GM21825 (cell line): ENCODE measurements at regions not wholly inside any gene's neighbourhood (a gene's known extent, or its start where the extent isn't known, plus 50 kb on each side); places are given as distances from the start of the nearest gene placed in this dataset.
"Not testable (repeated sequence)": the region's sequence is repeated elsewhere in the genome, so short reads cannot be mapped to it uniquely, and the experiment has no call there.

Experiments
- ATAC-seq: cut with Tn5 transposase; IDR thresholded peaks from one replicate; pipeline ENCODE4 v1.9.1; 2021; ENCODE audit warnings: mild to moderate bottlenecking, moderate library complexity; ENCODE audit not compliant: unreplicated experiment

DNA sequence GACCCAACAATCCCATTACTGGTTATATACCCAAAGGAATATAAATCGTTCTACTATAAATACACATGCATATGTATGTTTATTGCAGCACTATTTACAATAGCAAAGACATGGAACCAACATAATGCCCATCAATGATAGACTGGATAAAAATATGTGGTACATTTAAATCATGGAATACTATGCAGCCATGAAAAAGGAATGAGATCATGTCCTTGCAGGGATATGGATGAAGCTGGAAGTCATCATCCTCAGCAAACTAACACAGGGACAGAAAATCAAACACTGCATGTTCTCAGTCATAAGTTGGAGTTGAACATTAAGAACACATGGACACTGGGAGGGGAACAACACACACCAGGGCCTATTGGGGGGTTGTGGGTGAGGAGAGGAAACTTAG lies 741.8 kb downstream of the CDH18 start:
- ATAC-seq, result not testable (repeated sequence)

DNA sequence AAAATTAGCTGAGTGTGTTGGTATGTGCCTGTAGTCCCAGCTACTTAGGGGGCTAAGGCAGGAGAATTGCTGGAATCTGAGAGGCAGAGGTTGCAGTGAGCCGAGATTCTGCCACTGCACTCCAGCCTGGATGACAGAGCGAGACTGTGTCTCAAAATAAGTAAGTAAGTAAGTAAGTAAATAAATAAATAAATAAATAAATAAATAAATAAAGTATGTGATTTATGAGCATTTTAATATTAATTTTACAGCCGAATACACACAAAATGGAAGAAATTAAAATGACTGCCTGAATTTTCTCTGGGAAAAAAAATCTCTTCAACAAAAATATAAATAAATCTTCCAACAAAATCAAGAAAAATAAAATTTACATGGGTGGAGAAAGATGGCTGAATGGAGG lies 740.7 kb downstream of the CDH18 start:
- ATAC-seq, result no peak

DNA sequence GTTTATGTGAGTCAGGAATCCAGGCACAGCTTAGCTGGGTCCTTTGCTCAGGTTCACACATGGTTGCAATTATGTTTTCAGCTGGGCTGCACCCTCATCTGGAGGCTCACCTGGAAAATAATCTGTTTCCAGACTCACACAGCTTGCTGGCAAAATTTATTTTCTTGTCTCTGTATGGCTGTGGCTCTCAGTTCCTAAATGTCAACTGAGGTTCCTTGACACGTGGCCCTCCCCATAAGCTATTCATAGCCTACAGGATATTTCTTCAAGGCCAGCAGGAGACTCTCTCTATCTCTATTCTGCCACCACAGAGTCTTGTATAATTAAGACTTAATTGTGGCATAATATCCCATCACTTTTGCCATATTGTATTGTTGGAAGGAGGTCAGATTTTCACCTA lies 732.0 kb downstream of the CDH18 start:
- no peak for ATAC-seq

DNA sequence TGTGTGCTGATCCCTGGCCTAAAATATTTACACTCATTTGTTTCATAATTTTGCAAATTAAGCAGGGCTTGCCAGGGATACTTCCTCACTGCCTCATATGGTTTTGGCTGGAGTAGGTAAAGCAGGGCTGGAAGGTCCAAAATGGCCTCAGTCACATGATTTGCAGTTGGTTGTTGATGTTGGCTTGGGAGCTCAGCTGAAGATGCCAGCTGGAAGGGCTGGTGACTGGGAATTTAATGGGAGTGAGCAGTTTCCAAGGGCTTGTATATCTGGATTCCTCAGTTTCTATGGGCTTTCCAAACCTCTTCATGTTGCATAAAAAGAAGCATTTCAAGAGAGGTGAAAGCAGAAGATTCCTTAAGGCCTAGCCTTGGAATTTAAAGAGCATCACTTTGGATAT lies 729.3 kb downstream of the CDH18 start:
- ATAC-seq, result no peak

DNA sequence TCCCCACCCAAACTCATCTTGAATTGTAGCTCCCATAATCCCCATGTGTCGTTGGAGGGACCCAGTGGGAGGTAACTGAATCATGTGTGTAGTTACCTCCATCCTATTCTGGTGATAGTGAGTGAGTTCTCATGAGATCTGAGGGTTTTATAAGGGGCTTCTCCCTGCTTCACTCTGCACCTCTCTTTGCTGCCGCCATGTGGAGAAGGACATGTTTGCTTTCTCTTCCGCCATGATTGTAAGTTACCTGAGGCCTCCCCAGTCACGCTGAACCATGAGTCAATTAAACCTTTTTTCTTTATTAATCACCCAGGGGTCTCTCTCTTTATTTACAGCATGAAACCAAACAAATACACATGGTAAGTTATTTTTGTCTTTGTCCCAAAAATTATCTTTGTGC lies 726.1 kb downstream of the CDH18 start:
- ATAC-seq, result no peak

DNA sequence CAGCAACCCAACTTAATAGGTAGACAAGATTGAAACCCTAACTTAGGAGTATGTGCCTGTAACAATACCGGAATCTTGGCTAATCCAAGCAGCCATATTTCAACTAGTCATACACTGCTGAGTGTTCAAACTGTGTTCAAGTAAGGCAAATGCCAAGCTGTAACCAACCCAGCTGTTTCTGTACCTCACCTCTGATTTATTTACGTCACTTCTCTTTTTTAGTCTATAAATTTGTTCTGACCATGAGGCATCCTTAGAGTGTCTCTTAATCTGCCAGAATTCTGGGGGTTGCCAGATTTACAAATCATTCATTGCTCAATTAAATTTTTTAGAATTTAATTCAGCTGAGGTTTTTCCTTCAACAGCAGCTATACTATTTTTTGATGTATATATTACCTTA lies 723.2 kb downstream of the CDH18 start:
- no peak for ATAC-seq

DNA sequence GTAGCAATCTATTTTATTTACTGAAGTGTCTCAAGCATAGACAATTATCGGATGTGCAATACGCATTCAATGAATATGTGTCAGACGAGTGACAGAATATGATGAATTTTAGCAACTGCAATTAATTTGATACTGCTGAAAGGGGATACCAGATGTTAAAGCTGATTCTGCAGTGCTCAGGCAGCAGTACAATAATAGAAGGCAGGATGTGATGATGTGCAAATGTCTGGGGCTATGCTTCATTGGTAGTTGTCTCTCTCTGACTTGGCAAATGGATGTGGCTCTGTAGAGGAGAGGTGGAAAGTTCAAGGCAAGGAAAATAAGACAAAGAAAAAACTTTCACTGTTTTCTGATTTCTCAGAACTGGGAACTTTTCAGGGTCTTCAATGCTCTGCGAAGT lies 721.2 kb downstream of the CDH18 start:
- ATAC-seq, result no peak

DNA sequence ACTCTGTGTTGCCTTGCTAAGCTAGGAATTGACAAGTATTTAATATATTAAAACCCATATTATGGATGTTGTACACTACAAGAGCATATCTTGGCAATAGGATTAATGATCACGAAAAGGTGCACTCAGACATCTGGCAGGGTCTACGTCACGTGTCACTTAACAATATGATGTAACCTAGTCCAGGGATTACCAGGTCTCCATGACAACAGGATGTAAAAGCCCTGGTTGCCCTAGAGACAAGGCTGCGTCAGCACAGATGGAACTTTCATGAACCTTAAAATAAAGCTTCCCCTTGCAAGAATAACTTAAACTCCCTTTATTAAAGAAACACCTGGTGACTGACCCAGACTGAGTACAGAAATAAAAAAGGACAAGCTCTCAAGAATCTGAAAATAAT lies 717.8 kb downstream of the CDH18 start:
- ATAC-seq, result no peak

DNA sequence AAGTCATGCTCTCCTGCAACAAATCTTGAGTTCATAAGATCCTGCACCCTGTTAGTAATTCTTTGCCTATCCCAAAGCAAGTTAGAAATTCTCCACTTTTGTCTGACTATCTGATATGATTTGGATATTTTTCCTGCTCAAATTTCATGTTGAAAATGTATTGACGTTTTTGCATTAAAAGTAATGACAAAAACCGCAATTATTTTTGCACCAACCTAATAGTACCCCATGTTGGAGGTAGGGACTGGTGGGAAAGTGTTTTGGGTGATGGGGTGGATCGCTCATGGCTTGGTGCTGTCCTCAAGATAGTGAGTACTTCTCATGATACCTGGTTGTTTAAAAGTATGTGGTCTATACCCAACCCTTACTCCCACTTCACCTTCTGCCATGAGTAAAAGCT lies 713.4 kb downstream of the CDH18 start:
- ATAC-seq, result no peak

DNA sequence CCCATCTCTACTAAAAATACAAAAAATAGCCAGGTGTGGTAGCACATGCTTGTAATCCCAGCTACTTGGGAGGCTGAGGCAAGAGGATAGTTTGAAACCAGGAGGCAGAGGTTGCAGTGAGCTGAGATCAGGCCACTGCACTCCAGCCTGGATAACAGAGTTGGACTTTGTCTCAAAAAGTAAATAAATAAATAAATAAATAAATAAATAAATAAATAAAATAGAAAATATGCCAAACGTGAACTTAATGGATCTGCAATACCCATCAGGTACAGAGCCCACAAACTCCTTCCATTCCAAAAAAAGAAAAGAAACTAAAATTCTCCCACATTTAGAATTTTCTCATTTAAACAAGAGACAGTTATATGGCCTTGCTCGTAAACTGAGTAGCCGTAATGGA lies 702.7 kb downstream of the CDH18 start:
- ATAC-seq, result no peak

DNA sequence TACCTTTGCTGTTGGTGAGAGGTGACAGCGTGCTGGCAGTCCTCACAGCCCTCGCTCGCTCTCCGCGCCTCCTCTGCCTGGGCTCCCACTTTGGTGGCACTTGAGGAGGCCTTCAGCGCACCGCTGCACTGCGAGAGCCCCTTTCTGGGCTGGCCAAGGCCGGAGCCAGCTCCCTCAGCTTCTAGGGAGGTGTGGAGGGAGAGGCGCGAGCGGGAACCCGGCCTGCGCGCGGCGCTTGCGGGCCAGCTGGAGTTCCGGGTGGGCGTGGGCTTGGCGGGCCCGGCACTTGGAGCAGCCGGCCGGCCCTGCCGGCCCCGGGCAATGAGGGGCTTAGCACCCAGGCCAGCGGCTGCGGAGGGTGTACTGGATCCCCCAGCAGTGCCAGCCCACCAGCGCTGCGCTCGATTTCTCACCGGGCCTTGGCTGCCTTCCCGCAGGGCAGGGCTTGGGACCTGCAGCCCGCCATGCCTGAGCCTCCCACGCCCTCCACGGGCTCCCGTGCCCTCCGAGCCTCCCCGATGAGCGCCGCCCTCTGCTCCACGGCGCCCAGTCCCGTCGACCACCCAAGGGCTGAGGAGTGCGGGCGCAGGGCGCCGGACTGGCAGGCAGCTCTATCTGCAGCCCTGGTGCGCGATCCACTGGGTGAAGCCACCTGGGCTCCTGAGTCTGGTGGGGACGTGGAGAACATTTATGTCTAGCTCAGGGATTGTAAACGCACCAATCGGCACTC lies 700.3 kb downstream of the CDH18 start:
- ATAC-seq, result not testable (repeated sequence)

DNA sequence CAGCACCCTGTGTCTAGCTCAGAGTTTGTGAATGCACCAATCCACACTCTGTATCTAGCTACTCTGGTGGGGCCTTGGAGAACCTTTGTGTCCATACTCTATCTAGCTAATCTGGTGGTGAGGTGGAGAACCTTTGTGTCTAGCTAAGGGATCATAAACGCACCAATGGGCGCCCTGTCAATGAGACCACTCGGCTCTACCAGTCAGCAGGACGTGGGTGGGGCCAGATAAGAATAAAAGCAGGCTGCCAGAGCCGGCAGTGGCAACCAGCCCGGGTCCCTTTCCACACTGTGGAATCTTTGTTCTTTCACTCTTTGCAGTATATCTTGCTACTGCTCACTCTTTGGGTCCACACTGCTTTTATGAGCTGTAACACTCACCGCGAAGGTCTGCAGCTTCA lies 699.7 kb downstream of the CDH18 start:
- not testable (repeated sequence) for ATAC-seq

DNA sequence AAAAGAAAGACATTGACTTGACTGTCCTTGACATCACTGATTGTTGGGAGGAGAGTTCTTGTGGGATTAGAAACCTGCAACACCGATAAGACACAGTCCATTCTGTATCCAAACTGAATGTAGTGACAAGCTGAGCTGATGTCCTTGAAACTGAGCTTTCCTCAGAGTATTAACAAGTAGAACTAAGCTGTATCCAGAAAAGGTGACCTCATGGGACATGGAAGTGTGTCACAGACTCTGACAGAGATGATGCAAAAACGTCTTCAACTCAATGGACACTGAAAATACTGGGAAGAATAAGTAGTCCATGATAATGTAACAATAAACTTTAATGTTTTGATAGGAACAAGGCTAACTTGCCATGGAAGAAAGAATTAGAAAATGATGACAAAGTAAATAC lies 690.1 kb downstream of the CDH18 start:
- no peak for ATAC-seq

DNA sequence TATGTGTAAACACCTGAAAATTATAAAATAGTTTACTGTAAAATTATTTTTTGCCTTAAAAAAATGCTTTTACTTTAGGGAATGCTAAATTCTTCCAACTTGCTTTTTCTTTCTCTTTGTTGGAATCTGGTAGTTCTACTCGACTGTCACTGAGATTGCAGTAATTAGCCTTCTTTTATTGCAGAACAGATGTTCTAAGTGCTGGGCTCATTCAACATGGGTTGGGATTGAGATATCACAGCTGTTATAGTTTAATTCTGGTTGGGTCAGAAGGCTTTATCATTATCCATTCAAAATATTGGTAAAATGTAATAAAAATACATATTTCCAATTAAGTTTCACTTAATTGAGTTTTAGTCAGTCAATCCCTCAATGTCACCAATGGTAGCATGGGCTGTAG lies 686.7 kb downstream of the CDH18 start:
- ATAC-seq, result no peak

DNA sequence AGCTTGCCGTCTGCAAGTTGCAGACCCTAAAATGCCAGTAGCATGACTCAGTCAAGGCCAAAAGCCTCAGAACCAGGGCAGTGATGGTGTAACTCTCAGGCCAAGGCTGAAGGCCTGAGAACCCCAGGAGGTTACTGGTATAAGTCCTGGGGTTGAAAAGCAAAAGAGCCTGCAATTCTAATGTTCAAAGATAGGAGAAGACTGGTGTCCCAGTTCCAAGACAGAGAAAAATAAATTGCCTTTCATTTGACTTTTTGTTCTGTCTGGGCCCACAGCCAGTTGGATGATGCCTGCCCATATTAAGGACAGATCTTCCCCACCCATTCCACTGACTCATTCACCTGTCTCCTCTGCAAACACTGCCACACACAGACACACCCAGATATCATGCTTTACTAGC lies 673.2 kb downstream of the CDH18 start:
- ATAC-seq, result no peak

DNA sequence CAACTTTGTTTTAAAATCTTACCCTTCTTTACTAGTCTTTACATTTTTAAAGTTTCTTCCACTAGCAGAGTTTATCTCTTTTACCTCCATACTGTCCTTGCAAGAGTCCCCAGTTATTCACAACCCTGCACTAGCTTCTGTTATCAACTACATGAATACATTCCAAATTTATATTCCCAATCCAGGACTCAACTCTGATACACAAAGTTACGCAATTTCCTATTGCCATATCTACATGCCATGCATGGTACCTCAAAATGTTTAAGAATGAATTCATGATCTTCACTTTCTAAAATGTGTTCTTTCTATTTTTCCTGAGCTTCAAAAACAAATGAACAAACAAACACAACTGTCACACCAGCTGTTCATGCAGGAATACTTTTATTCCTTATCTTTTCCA lies 668.7 kb downstream of the CDH18 start:
- no peak for ATAC-seq

DNA sequence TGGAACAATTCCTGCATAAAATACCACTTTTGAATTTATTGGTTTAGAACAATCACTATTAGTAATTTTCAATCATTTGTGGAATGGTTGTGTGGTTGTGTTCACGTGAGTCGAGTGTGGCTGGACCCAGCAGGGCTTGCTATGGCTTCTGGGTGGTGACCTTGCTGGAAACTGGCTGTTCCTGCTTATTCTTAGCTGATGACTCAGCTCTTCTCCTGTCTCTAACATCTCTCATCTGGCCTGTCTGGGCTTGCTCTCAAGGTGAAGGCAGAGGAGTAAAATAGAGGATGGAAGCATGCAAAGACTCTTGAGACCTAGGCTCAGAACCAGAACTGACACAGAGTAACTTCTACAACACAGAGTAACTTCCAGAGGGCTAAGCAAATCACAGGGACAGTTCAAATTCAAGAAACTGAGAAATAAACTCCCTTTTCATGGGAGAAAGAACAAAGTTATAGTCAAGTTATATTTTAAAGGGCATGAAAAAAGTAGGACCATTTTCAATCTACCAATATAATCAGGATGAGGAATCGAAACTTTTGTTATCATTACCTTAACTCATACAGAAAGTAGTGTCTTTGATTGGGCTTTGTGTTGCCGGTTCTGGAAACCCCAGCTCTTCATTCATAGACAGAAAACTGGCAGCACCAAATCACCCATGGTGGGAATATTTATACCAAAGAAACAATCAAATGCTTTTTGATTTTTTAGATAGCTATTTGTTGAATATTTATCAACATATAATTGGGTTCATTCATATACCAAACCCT lies 665.1 kb downstream of the CDH18 start:
- no peak for ATAC-seq

DNA sequence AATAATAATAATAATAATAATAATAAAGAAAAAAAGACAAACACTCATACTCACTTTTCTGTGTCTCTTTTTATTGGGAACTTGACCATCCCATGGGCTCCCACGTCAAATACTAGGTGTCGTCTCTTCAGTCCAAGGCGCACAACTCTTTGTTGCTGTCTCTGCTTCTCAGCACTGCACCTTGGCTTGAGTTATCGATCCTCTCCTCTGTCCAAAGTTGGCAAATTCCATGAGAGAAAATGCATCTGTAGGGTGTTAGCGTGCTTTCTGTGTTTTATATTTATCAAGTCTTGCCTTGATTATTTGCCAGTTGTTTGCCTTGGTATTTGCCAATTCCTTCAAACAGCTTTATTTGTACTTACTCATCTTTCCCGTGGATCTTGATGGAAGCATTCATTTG lies 653.7 kb downstream of the CDH18 start:
- no peak for ATAC-seq

DNA sequence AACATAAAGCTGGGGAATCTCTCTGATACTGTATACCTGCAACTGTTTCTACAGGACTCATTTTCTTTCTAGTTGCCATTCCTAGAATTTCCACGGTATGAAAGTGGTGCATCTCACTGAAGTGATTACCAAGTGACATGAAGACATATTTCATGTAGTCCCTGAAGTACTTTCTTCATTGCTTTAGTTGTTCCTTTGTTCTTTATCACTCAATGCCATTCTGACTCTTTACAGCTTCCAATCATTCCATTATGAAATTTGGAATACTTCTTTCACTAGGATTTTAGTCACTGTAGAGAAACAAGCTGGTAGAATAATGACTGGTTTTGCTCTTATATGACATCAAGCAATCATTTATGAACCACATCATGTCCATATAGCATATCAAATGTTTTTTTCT lies 645.1 kb downstream of the CDH18 start:
- no peak for ATAC-seq

DNA sequence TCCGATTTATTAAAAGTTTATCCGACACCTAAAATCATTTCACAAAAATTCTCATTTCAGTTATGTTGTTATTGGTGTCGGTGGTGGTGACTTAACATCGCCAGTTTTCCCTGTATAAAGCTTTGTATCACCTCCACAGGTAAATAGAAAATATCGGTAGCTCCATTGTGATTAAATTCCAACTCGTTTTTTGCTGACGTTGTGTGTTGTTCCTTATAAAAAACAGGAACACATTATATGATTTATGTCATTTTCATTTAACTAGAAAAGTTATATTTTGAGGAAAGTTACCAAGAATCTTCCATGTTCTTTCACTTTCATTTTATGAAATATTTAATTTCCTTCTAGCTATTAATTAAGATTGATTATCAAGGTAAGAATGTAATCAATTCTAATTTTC lies 635.9 kb downstream of the CDH18 start:
- no peak for ATAC-seq

DNA sequence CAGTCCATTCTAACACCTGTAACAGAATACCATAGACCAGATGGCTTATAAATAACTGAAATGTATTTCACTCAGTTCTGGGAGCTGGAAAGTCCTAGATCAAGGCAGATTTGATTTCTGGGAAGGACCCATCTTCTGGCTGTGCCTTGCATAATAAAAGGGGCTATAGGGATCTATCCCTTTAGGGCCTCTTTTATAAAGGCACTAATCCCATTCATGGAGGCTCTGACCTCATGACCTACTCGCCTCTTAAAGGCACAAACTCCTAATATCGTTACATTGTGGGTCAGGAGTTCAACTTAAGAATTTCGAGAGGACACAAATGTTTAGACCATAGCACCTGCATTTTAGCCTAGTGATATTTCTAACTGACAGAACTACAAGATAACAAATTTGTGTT lies 619.0 kb downstream of the CDH18 start:
- ATAC-seq, result no peak

DNA sequence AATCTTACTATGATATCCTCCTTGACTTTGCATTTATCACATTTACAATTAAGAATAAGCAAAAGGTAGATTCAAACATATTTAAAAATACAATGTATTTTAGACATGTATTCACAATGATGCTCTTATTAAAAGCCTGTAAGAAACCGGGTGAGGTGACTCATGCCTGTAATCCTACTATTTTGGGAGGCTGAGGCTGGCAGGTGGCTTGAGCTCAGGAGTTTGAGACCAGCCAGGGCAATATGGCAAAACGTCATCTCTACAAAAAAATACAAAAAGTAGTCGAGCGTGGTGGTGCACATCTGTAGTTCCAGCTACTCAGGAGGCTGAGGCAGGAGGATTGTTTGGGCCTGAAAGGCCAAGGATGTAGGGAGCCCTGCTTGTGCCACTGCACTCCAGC lies 618.4 kb downstream of the CDH18 start:
- ATAC-seq, result no peak
